ENCODE measurements at regions not wholly inside any gene's neighbourhood (a gene's known extent, or its start where the extent isn't known, plus 50 kb on each side); places are given as distances from the start of the nearest gene placed in this dataset.

DNA sequence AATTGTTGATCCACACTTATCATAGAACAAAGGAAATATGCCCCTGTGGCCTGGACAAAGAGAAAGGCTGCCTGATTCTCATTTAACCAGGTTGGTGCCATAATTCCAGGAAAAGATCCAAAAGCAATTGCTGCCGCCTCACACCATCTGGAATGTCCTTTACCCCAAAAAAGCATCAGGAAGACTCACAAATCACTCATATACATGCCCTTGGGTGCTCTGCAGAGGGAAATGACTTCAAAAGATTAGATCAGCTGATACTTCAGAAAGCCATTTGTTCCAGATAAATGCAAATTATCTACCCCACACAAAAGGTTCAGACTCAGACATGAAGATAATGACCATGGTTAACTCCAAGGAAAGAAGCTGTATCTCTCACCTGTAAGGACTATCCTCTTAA is 285.8 kb downstream of the C1D start:
- TF ChIP-seq, protein P1, sequence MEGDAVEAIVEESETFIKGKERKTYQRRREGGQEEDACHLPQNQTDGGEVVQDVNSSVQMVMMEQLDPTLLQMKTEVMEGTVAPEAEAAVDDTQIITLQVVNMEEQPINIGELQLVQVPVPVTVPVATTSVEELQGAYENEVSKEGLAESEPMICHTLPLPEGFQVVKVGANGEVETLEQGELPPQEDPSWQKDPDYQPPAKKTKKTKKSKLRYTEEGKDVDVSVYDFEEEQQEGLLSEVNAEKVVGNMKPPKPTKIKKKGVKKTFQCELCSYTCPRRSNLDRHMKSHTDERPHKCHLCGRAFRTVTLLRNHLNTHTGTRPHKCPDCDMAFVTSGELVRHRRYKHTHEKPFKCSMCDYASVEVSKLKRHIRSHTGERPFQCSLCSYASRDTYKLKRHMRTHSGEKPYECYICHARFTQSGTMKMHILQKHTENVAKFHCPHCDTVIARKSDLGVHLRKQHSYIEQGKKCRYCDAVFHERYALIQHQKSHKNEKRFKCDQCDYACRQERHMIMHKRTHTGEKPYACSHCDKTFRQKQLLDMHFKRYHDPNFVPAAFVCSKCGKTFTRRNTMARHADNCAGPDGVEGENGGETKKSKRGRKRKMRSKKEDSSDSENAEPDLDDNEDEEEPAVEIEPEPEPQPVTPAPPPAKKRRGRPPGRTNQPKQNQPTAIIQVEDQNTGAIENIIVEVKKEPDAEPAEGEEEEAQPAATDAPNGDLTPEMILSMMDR (conservative IDR thresholded peaks at IDR 0.05 in 1 of 2, IDR thresholded peaks at IDR 0.05 in 1 of 2; ENCODE audit: extremely low read depth in 1 of 2, insufficient read depth in 1 of 2, low read depth in 1 of 2, low read length in 2 of 2): no peak
- TF ChIP-seq EZH2 (IDR thresholded peaks at IDR 0.05; ENCODE audit: borderline replicate concordance, low read length): no peak
